HCT116 (cell line): ENCODE measurements at regions not wholly inside any gene's neighbourhood (a gene's known extent, or its start where the extent isn't known, plus 50 kb on each side); places are given as distances from the start of the nearest gene placed in this dataset.

Experiments used
- ATF3 ChIP-seq: IDR thresholded peaks from 2 replicates; pipeline ENCODE4 v1.6.1; 2012
- CEBPB ChIP-seq: IDR thresholded peaks from 2 replicates; pipeline ENCODE4 v1.6.1; 2012; ENCODE audit warnings: low read depth
- CTCF ChIP-seq, 3 experiments: fragments of 200-600 bp in 1 of 3; sonication (generic) in 1 of 3; IDR thresholded peaks in 2 of 3; conservative IDR thresholded peaks in 1 of 3; 2 replicates each; pipeline ENCODE4 v1.5.1; 2012 to 2017; ENCODE audit warnings: low read depth in 2 of 3, low read length in 2 of 3, antibody characterized with exemption in 1 of 3, borderline replicate concordance in 1 of 3, control low read depth in 1 of 3, mild to moderate bottlenecking in 1 of 3, mixed read lengths in 1 of 3, mixed run types in 1 of 3, moderate library complexity in 1 of 3; ENCODE audit not compliant: insufficient read depth in 1 of 3
- EGR1 ChIP-seq: IDR thresholded peaks from 2 replicates; pipeline ENCODE4 v1.6.1; 2012; ENCODE audit warnings: low read depth
- EZH2 ChIP-seq: fragments of 200-600 bp; sonication (generic); IDR thresholded peaks from 2 replicates; pipeline ENCODE4 v1.6.1; 2017; ENCODE audit warnings: antibody characterized with exemption, mixed run types
- EZH2phosphoT487 ChIP-seq: fragments of 200-600 bp; IDR thresholded peaks from 2 replicates; pipeline ENCODE4 v1.6.1; 2018; ENCODE audit warnings: antibody characterized with exemption, borderline replicate concordance
- MAX ChIP-seq: IDR thresholded peaks from 2 replicates; pipeline ENCODE4 v1.6.1; 2012
- POLR2A ChIP-seq: IDR thresholded peaks from 2 replicates; pipeline ENCODE4 v1.7.0; 2011; ENCODE audit warnings: borderline replicate concordance; ENCODE audit not compliant: insufficient read depth, insufficient read length; ENCODE audit errors: extremely low read depth
- POLR2AphosphoS5 ChIP-seq: IDR thresholded peaks from 2 replicates; pipeline ENCODE4 v1.6.1; 2011; ENCODE audit warnings: mild to moderate bottlenecking, low read depth, low read length, moderate library complexity
- RAD21 ChIP-seq: IDR thresholded peaks from 2 replicates; pipeline ENCODE4 v1.6.1; 2012; ENCODE audit warnings: low read depth, mild to moderate bottlenecking
- REST ChIP-seq: IDR thresholded peaks from 2 replicates; pipeline ENCODE4 v1.6.1; 2012; ENCODE audit warnings: low read depth
- SIN3A ChIP-seq: IDR thresholded peaks from 2 replicates; pipeline ENCODE4 v1.6.1; 2012; ENCODE audit warnings: low read depth
- SP1 ChIP-seq: IDR thresholded peaks from 2 replicates; pipeline ENCODE4 v1.6.1; 2012; ENCODE audit warnings: low read depth
- TCF7L2 ChIP-seq: IDR thresholded peaks from 2 replicates; pipeline ENCODE4 v1.7.0; 2011; ENCODE audit warnings: borderline replicate concordance, inconsistent platforms; ENCODE audit not compliant: insufficient read depth, insufficient read length; ENCODE audit errors: extremely low read depth

- TF ChIP-seq CTCF (IDR thresholded peaks at IDR 0.05 in 2 of 3, conservative IDR thresholded peaks at IDR 0.05 in 1 of 3; ENCODE audit: borderline replicate concordance in 1 of 3, insufficient read depth in 1 of 3, low read depth in 2 of 3, low read length in 2 of 3) (no peak), POLR2A (no peak), SP1 (no peak), SIN3A (no peak), POLR2AphosphoS5 (no peak), RAD21 (no peak), EGR1 (no peak), EZH2phosphoT487 (no peak), EZH2 (no peak), TCF7L2 (no peak), ATF3 (no peak), REST (no peak), MAX (no peak), CEBPB (no peak)
Measured at GRCh38 chr5:111950660-111951059, 193.7 kb upstream of the NREP start.
